ENCODE measurements at regions not wholly inside any gene's neighbourhood (a gene's known extent, or its start where the extent isn't known, plus 50 kb on each side); places are given as distances from the start of the nearest gene placed in this dataset.

GRCh38 chrX:119999087-119999634 lies 55.6 kb upstream of the NKAP start:
- peaks cover 52% of the 10 kb centered on the region for H3K27me3 ChIP-seq (ENCODE audit: control insufficient read depth, extremely low read depth, insufficient read depth, low read length)
- no peak overlapping the region for H2AFZ ChIP-seq (ENCODE audit: control insufficient read depth, low read length)
- no peak overlapping the region for H3K27ac ChIP-seq (ENCODE audit: control insufficient read depth, insufficient read depth, low read length)
- no peaks in the 10 kb centered on the region for H3K36me3 ChIP-seq (ENCODE audit: control insufficient read depth in 2 of 2, extremely low read depth in 1 of 2, insufficient read depth in 2 of 2, low read length in 2 of 2)
- H3K9me3 ChIP-seq (ENCODE audit: control insufficient read depth, low read depth, low read length), result no peaks in the 10 kb centered on the region
- H3K9me1 ChIP-seq (ENCODE audit: control insufficient read depth, extremely low read depth, insufficient read depth, low read length), result no peaks in the 10 kb centered on the region
- no peak overlapping the region for H3K4me3 ChIP-seq (ENCODE audit: control insufficient read depth in 2 of 3, extremely low read depth in 1 of 3, insufficient read depth in 2 of 3, low read depth in 1 of 3, low read length in 3 of 3)
- H3K79me2 ChIP-seq (ENCODE audit: control insufficient read depth, insufficient read depth, low read length), result no peaks in the 10 kb centered on the region
- no peaks in the 10 kb centered on the region for H4K20me1 ChIP-seq (ENCODE audit: control insufficient read depth, extremely low read depth, insufficient read depth, low read length)
- dilution Hi-C loops (cut with MboI; ENCODE audit: extremely low pct_ligation_motif_present, low sequenced_read_pairs), result no loop called here
- H3K4me1 ChIP-seq (ENCODE audit: control insufficient read depth, extremely low read depth, insufficient read depth, low read length), result peaks cover 3% of the 10 kb centered on the region
- TF ChIP-seq EZH2 (IDR thresholded peaks at IDR 0.05; ENCODE audit: low read length) (peak; percentile 42), CTCF (optimal IDR thresholded peaks at IDR 0.05 in 1 of 3, IDR thresholded peaks at IDR 0.05 in 1 of 3, conservative IDR thresholded peaks at IDR 0.05 in 1 of 3; ENCODE audit: extremely low read depth in 1 of 3, insufficient read depth in 2 of 3, low read length in 3 of 3) (no peak)
- no peak for FAIRE-seq
- no peak for DNase-seq (ENCODE audit: low read depth, low spot score)
- H3K9ac ChIP-seq (ENCODE audit: control insufficient read depth, extremely low read depth, insufficient read depth, low read length), result no peak overlapping the region
- no peak overlapping the region for H3K4me2 ChIP-seq (ENCODE audit: control insufficient read depth, extremely low read depth, insufficient read depth, low read depth, low read length)

GRCh38 chrX:119997570-119997969 lies 54.0 kb upstream of the NKAP start:
- Histone ChIP-seq H3K79me2 (ENCODE audit: control insufficient read depth, insufficient read depth, low read length) (no peaks in the 10 kb centered on the region), H3K27ac (ENCODE audit: control insufficient read depth, insufficient read depth, low read length) (no peak overlapping the region), H3K4me1 (ENCODE audit: control insufficient read depth, extremely low read depth, insufficient read depth, low read length) (peaks cover 3% of the 10 kb centered on the region), H3K9ac (ENCODE audit: control insufficient read depth, extremely low read depth, insufficient read depth, low read length) (no peak overlapping the region), H3K4me2 (ENCODE audit: control insufficient read depth, extremely low read depth, insufficient read depth, low read depth, low read length) (no peak overlapping the region), H3K36me3 (ENCODE audit: control insufficient read depth in 2 of 2, extremely low read depth in 1 of 2, insufficient read depth in 2 of 2, low read length in 2 of 2) (no peaks in the 10 kb centered on the region), H2AFZ (ENCODE audit: control insufficient read depth, low read length) (no peak overlapping the region), H3K9me1 (ENCODE audit: control insufficient read depth, extremely low read depth, insufficient read depth, low read length) (no peaks in the 10 kb centered on the region), H3K9me3 (ENCODE audit: control insufficient read depth, low read depth, low read length) (no peaks in the 10 kb centered on the region), H3K4me3 (ENCODE audit: control insufficient read depth in 2 of 3, extremely low read depth in 1 of 3, insufficient read depth in 2 of 3, low read depth in 1 of 3, low read length in 3 of 3) (no peak overlapping the region), H4K20me1 (ENCODE audit: control insufficient read depth, extremely low read depth, insufficient read depth, low read length) (no peaks in the 10 kb centered on the region), H3K27me3 (ENCODE audit: control insufficient read depth, extremely low read depth, insufficient read depth, low read length) (peaks cover 53% of the 10 kb centered on the region)
- TF ChIP-seq EZH2 (IDR thresholded peaks at IDR 0.05; ENCODE audit: low read length) (no peak), CTCF (optimal IDR thresholded peaks at IDR 0.05 in 1 of 3, IDR thresholded peaks at IDR 0.05 in 1 of 3, conservative IDR thresholded peaks at IDR 0.05 in 1 of 3; ENCODE audit: extremely low read depth in 1 of 3, insufficient read depth in 2 of 3, low read length in 3 of 3) (no peak)
- dilution Hi-C loops (cut with MboI; ENCODE audit: extremely low pct_ligation_motif_present, low sequenced_read_pairs), result no loop called here
- FAIRE-seq (no peak), DNase-seq (ENCODE audit: low read depth, low spot score) (no peak)
